IMR-90 (cell line): ENCODE measurements at regions not wholly inside any gene's neighbourhood (a gene's known extent, or its start where the extent isn't known, plus 50 kb on each side); places are given as distances from the start of the nearest gene placed in this dataset.

Experiments used
- CHD1 ChIP-seq: IDR thresholded peaks from 2 replicates; pipeline ENCODE4 v1.6.1; 2012; ENCODE audit warnings: low read depth, low read length, improper control_type of control experiment
- CTCF ChIP-seq: conservative IDR thresholded peaks from 2 replicates; pipeline ENCODE4 v1.5.1; 2012; ENCODE audit warnings: mild to moderate bottlenecking, low read depth, low read length, improper control_type of control experiment
- MAZ ChIP-seq: IDR thresholded peaks from 2 replicates; pipeline ENCODE4 v1.6.1; 2012; ENCODE audit warnings: low read depth, mild to moderate bottlenecking, low read length, improper control_type of control experiment, moderate library complexity, borderline replicate concordance
- MXI1 ChIP-seq: IDR thresholded peaks from 2 replicates; pipeline ENCODE4 v1.6.1; 2012; ENCODE audit warnings: low read depth, mild to moderate bottlenecking, low read length, moderate library complexity, borderline replicate concordance
- POLR2A ChIP-seq: IDR thresholded peaks from 2 replicates; pipeline ENCODE4 v1.6.1; 2012; ENCODE audit warnings: mild to moderate bottlenecking, low read depth, low read length
- RAD21 ChIP-seq: IDR thresholded peaks from 2 replicates; pipeline ENCODE4 v1.6.1; 2012; ENCODE audit warnings: low read length, improper control_type of control experiment
- SMC3 ChIP-seq: fragments of 150-350 bp; IDR thresholded peaks from 2 replicates; pipeline ENCODE4 v1.6.1; 2016; ENCODE audit warnings: low read depth, mild to moderate bottlenecking, antibody characterized with exemption, low read length, moderate library complexity
- USF2 ChIP-seq: fragments of 150-350 bp; IDR thresholded peaks from 2 replicates; pipeline ENCODE4 v1.6.1; 2017; ENCODE audit warnings: mild to moderate bottlenecking, antibody characterized with exemption, low read length, low read depth

GRCh38 chr2:120539937-120540718 is 194.2 kb downstream of the INHBB start:
- TF ChIP-seq RAD21 (peak; percentile 30), CHD1 (0 out of 2 replicates have a peak, but pooled peaks have one; percentile 40), POLR2A (no peak), SMC3 (no peak), CTCF (no peak), MAZ (peak; percentile 83), MXI1 (0 out of 2 replicates have a peak, but pooled peaks have one; percentile 15), USF2 (no peak)
